HT1080 (cell line): ENCODE measurements at regions not wholly inside any gene's neighbourhood (a gene's known extent, or its start where the extent isn't known, plus 50 kb on each side); places are given as distances from the start of the nearest gene placed in this dataset.

ENCODE experiments used
- DNase-seq: peaks from one replicate; pipeline ENCODE4 v3.0.0-alpha.2; 2015; ENCODE audit warnings: low read depth

DNA sequence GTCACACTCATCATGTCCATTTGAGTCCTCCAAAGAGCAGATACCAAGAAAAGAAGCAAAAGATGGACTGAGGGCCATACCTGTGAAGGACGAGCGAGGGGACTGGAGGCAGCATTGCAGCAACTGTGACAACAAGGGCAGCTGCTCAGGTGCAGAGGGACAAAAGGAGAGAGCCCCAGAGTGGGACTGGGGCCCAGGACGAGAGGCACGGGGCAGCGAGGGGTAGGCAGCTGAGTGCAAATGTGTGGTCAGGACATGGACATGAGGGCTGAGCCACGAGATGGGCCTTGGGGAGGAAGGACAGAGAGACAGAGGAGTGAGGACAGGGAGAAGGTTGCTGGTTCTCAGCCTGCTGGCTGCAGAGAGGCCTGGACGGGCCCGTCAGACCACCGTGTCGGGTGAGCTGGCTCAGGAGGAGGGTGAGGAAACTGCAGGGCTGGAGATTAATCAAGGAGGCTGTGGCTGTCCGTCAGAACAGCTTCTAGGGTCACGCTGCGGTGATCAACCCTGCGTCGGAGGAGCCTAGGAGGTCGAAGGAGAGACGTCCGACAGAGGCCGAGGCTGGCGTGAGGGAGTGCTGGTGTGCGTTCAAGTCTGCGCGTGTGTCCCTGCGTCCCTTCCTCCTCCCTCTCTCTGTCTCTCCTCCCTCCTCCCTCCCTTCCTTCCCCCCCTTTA is 206.8 kb upstream of the HDAC4 start:
- DNase-seq, result no peak

DNA sequence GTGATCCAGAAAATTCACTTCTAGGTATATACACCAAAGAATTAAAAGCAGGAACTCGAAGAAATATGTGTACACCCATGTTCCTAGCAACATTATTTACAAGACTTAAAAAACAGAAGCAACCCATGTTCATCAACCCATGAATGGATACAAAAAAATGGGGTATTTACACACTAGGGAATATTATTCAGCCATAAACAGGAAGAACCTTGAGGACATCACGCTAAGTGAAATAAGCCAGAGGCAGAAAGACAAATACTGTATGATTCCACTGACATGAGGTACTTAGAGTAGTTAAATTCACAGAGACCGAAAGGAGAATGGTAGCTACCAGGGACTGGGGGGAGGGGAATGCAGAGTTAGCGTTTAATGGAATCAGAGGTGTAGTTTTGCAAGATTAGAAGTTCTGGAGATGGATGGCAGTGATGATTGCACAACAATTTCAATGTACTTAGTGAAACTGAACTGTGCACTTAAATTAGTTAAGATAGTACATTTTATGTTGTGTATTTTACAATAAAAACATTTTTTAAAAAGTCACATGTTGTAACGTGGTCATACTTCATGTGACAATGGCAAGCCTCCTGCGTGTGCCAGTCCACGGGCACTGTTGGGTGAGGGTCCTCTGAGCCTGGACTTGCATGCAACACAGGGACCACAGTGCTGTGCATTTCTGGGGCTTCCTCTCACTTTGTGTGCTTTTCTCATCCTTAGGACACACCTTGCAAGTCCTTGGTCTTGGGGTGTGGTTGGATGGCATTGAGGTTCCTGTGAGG is 206.1 kb upstream of the HDAC4 start:
- DNase-seq, result no peak

DNA sequence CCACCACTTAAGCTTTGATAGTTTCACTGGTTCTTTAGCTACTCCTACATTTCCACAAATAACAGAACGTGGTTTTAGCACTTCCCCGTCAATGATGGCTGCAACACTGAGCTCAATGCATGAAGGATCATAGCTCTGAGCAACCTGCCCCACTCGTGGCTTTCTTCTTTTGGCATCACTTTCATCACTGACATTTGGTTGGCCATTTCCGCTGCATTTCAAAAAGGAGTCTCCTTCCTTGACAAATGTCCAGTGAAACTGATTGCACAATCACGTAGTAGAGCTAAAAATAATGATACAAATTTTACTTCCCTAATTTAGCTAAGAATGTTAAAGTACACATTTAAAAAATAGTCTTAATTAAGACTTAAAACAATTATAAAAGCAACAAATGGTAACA is 205.2 kb upstream of the HDAC4 start:
- no peak for DNase-seq

DNA sequence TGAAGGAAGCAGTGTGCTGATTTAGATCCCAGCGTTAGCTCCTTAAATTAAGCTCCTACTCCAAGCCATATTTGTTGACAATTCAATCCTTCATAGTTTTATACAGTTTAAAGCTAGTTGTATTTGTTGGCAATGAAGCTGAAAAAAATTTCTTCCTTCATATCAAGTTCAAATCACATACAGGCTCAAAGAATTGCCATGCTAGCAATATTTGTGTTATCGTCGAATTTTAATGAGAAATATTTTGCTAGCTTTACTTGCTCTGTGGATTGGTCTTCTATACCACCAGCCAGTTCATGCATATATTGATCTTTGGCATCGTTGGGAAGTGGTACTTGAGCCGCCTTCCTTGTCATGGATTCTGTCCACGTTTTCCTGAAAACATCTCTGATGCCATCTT is 204.6 kb upstream of the HDAC4 start:
- no peak for DNase-seq

DNA sequence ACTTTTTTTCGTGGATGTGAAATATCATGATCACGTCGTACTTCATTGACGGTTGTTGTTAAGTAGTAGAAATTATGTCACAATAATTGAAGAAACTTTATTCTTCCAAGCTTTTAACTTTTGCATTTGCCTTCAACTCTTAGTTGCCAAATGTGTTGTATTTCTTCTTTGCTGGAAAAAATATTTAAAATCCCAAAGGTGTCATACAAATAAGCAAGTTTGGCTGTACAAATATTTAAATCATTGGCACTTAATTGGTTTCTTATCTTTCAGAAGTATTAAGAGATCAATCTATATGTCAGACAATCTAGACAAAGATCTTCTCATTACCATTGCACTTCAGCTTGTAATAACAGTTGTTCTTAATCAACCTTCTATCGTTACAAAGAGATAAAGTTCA is 204.0 kb upstream of the HDAC4 start:
- no peak for DNase-seq

DNA sequence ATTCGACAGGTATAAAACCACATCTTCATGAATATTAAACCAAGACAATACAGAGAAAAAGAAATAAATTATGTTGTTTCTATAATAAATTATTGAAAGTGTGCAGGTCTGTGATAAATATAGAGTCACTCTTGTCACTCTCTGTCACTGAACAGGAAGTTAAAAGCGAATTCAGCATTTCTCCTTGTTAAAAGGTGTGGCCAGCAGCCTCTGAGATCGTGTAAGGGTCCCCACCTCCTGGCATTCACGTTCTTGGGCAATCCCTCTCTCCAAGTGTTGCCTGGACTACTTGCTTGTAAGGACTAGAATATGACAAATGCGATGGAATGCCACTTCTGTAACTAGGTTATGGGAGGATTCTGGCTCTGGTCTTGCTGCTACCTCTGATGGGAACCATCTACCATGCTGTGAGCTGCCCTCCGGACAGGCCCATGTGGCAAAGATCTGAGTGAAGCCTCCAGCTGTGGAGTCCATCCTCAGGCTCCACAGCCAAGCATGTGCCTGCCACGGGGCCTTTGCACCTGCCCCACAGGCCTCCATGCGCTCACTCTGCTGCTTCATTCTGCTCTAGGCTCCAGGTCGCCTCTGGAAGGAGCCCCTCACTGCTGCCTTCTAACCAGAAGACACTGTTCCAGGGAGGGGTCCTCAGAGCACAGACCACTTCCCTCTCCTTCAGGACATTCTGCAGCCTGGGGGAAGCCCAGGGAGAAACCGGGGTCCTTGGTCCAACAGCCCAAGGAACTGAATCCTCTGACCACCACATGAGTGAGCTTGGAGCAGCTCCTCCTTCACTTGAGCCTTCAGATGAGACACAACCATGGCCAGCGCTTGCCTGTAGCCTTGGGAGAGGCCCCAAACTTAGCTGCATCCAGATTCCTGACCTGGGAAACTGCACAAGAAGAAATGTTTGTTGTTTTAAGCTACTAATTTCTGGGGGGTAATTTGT is 202.9 kb upstream of the HDAC4 start:
- DNase-seq, result no peak

DNA sequence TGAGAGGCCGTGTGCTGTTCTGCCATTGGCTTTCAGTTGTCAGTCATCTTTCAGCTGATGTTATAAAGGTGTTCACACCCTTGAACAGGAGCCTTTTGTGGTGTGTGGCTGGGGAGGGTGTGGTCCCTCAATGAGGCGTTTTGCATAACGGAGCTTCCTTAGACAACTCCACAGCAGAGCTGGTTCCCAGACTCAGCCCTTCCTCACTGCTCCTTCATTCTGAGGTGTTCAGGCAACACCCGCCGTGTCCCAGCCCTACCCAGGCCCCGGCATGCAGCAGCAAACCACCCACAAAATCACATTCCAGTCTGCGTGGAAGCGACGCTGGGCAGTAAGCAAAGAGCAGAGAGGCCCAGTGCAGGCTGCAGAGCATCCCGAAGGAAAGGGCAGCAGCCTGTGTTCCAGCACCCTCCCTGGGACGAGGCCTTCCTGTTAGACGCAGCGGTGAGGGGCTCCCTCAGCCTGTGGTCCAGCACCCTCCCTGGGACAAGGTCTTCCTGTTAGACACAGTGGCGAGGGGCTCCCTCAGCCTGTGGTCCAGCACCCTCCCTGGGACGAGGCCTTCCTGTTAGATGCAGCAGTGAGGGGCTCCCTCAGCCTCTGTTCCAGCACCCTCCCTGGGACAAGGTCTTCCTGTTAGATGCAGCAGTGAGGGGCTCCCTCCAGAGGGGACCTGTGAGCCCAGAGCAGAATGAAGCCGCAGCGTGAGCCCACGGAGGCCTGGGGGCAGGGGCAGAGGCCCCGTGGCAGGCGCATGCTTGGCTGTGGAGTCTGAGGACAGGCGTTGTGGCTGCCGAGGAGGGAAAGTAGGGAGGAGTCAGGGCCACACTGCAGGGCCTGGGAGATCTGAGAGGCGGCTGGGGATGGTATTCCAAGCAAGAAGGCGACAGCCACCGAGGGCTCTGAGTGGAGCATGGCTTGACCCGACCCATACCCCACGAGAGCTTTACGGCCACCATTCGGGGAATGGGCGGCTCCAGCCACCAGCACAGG is 201.8 kb upstream of the HDAC4 start:
- DNase-seq, result no peak

DNA sequence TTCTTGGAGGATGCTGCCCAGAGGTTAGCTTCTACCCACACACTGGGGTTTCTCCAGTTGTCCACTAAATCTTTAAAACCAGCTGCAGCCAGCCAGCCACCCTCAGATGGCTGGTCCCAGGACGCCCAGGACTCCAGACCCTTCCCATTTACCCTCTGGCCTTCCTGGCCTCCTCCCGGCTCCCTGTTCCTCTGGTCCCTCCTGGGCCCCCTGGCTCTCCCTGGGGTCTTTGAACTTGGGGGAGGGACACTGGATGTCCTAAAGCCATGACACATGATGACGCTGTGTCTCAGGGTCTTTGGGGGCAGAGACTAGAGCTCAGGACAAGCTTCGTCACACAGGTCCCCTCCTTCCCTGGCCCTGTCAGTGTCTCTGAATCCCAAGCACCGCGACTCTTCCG is 201.1 kb upstream of the HDAC4 start:
- no peak for DNase-seq

DNA sequence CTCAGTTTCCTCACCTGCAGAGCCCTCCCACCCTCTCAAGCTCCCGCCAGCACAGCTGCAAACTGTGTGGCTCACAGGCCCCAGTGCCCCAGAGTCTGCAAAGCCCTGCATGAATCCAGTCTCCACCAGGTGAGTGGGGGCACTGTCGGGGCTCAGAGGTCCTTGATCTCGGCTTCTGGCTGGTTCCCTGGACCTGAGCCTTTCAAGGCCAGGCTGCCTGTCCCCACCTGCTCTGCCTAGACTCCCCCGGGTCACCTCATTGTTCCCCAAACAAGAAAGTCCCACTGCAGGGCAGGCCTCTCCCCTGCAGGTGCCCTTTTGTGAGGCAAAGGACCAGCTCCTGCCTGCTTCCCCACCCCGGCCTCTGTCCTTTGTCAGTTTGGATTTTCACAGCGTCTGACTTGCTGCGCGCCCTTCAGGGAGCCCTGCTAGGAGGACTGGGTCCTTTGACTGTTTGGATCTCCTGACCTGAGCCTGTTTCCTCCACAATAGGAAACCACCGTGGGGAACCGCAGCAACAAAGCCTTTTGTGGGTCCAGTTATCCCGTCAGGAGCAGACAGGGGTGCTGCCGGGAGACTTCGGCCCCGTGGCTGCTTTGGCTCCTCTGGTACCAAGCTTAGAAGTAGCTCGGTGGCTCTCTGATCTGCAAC is 200.5 kb upstream of the HDAC4 start:
- DNase-seq, result no peak

DNA sequence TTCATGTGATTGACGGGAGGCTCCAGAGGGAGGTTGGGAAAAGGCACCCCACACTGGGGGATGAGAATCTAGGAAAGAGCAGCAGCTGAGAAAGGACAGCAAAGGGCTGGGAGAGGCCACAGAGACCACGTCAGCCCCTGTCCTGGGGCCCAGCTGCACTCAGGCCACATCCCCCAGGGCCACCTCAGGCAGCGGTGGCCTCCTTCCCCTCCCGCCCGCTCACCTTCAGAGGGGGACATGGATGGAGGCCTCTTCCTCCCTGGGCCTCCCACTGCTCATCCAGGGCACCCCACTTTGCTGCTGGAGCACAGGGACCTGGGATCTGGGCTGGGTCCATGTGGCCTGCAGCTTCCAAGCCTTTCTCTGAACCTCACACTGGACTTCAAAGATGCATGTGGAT is 199.8 kb upstream of the HDAC4 start:
- DNase-seq, result no peak

DNA sequence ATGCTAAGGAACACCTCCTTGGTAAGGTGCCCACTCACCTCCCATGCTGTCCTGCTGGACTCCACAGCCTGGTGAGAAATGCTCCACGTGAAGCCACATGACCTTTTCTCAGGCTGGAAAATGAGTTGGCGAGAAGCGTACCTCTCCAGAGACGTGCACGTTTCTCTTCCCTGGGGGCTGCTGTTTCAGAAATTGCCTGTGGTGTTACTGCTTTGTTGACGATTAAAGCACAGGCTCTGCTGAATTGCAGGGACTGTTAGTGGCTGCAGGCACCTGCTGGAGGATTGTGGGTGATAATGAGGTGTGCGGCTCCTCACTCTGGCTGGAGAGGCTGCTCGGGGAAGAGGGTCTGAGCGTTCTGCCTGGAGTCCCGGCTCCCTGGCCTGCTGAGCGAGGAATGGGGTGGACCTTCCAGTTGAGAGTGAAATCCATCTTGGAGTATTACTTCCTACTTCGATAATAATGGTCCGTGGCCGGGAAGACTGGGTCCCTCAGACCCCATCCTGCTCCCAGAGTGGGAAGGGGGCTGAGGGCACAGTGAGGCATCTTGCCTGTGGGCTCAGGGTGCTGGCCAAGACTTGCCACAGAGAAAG is 199.3 kb upstream of the HDAC4 start:
- DNase-seq, result no peak

DNA sequence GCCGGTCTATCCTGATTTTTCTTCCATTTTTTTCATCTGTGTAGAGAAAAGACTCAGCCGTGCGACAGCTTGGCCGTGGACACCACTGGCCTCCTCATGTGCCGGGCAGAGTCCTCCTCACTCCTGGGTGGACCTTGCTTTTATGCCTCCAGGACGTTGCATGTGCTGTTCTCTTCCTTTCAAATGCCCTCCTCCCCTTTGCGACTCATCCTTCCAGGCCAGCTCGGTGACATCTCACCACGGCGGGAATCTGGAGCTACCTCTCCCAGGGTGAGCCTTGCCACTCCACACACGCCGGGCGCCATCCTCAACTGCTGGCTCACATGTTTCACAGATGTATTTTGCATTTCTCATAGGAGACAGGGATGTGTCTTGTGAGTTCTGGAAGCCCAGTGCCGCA is 198.5 kb upstream of the HDAC4 start:
- no peak for DNase-seq

DNA sequence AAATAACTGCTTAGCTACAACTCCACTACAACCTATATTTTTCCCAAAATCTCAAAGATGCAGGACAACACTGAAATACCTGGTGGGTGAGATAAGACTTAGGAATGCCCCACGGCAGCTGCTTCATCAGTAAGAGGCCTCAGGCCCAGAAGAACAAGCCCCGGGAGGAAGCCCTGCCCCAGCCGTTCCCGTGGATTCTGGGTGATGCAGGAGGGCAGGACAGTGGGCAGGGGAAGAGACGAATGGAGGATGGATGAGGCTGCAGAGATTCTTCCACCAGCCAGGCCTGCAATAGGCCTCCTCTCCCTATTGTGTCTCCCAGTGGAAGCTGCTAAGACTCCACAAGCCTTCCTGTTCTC is 197.9 kb upstream of the HDAC4 start:
- DNase-seq, result no peak

DNA sequence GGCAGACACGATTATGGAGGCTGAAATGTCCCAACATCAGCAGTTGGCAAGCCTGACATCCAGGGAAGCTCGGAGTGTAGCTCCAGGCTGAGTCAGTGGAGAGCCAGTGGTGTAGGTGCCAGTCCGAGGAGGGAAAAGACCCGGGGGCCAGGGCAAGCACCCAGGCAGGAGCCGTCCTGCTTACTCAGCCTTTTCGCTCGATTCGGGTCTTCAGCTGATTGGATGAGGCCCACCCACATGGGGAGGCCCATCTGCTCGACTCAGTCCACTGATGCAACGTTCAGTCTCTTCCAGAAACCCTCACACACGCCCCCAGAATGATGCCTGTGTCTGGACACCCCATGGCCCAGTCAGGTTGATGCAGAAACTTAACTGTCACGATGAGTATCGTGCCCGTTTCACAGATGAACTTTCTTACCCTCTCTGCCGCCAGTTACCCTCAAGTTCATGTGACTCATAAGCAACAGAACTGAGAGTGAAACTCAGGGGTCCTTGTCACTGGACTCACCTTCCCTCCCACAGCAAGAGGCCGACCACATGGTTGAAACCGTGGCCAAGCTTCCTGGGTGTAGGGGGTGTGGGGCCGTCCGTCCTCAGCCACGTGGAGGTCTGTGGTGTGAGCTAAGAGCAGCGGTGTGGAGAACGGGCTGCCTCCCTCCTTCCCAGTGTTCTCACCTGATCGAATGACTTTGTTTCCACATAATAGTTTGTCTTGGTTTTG is 197.4 kb upstream of the HDAC4 start:
- DNase-seq, result no peak

DNA sequence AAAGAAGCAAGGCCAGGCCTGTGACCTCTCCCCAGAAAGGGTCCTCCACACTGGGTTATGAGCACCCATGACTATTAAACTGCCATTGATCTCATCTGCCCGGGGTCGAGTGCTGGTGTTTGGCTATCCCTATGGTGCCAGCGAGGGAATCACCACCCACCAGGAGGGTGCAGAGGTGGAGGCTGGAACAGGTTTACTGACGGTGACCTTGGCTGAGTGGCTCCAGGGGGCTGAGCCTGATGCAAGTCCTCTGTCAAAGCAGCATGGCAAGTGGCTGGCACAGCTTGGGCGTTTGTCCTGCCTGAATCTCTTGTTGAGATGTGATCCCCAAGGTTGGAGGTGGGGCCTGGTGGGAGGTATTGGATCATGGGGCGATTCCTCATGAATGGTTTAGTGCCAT is 196.4 kb upstream of the HDAC4 start:
- DNase-seq, result no peak

DNA sequence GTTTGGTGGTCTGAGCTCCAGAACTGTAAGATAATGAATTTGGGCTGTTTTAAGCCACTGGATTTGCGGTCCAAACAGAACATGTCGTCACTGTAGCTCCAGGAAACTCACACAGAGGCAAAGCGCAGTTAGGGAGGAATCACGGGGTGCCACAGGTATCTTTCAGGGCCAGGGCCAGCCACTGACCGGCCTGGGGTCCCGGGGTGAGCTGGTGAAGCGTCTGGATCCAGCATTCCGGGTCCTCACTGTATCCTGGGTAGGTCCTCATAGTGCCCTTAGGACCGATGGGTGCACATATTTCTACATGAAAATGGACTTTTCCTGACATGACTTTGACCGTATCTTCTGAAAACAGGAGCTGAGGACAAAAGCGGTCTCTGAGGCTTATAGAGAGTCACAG is 196.0 kb upstream of the HDAC4 start:
- DNase-seq, result no peak

DNA sequence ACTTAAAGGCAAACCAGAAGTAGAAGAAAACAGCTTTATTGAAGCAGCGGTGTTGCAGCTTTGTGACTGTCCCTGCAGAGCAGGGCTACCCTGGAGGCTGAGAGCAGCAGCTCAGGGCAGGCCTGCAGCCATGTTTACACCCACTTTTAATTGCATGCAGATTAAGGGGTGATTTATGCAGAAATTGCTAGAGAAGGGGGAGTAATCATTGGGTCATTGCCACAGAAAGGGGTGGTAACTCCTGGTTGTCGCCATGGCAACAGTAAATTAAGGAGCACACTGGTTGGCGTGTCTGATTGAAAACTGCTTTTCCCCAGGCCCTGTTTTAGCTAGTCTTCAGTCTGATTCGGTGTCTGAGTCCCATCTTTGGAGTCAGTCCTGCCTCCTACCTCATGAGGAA is 195.4 kb upstream of the HDAC4 start:
- DNase-seq, result no peak

DNA sequence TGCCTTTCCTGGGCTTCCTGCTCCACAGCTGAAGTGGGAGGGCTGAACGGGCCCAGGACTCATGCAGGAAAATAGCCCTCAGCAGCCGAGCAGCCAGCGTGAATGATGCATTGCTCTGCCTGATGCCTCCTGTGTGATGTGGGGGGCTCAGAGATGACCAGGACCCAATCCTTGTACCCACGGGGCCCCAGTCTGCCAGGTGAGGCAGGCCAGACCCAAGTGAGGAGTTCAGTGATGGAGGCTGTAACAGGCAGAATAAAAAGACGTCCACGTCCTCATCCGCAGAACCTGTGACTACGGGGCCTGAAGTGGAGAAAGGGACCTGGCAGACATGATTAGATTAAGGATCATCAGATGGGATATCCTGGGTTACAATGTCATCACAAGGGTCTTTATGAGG is 194.9 kb upstream of the HDAC4 start:
- DNase-seq, result no peak
